ENCODE measurements at regions not wholly inside any gene's neighbourhood (a gene's known extent, or its start where the extent isn't known, plus 50 kb on each side); places are given as distances from the start of the nearest gene placed in this dataset.

DNA sequence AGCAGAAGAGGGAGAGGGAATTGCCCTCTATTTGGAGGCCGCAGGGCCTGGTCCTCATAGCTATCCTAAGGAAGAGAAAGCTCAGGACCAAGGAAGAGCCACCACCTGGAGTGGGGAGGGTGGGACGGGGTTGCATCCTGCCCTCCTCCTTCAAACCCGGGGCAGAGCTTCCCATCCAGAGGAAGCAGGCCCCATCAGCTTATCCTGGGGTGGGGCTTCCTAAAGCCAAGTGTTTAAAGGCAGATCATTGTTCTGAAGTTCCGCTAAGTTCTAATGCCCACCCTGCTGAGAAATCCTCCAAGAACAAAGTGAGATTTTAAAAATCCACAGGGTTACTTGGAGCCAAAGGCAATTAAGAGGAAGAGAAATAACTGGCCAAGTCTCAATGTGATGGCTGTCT, 210.3 kb downstream of the C9orf152 start:
- Histone ChIP-seq H2AFZ (ENCODE audit: low read length) (no peak overlapping the region), H4K20me1 (ENCODE audit: insufficient read depth, low read length) (no peaks in the 10 kb centered on the region), H3K27ac (ENCODE audit: extremely low read length, insufficient read depth, low read length) (no peak overlapping the region), H3K4me3 (replicated peaks in 1 of 3; ENCODE audit: insufficient read depth in 1 of 3, low read depth in 2 of 3, low read length in 3 of 3) (no peak overlapping the region), H3K9ac (ENCODE audit: insufficient read depth, low read depth, low read length) (no peak overlapping the region), H3K36me3 (replicated peaks in 1 of 2; ENCODE audit: control insufficient read depth in 1 of 2, insufficient read depth in 2 of 2, low read length in 2 of 2) (no peaks in the 10 kb centered on the region), H3K27me3 (ENCODE audit: control insufficient read depth in 1 of 2, insufficient read depth in 2 of 2, low read length in 2 of 2) (no peaks in the 10 kb centered on the region), H3K79me2 (ENCODE audit: insufficient read depth, low read length) (no peaks in the 10 kb centered on the region), H3K9me3 (ENCODE audit: low read length) (no peaks in the 10 kb centered on the region), H3K4me2 (ENCODE audit: low read depth, low read length) (no peak overlapping the region), H3K4me1 (ENCODE audit: insufficient read depth, low read length) (no peaks in the 10 kb centered on the region)
- no TSS peak for BruUV-seq (replicated peaks)
- ATAC-seq (no peak), DNase-seq (ENCODE audit: low spot score) (no peak), FAIRE-seq (no peak)
- ChIA-PET POLR2A (no interaction called here), CTCF (ENCODE audit: low intra/inter-chr PET ratio, low total read pairs) (no interaction called here)
- WGBS (ENCODE audit: low lambda C conversion rate) = 39% methylated on average over 4 of the region's 4 CpGs
- TF ChIP-seq PAF1 (CRISPR knock-in tag; IDR thresholded peaks at IDR 0.05) (no peak), ZGPAT (CRISPR knock-in tag; IDR thresholded peaks at IDR 0.05) (no peak), KLF11 (CRISPR knock-in tag; IDR thresholded peaks at IDR 0.05) (no peak), YEATS4 (CRISPR knock-in tag; IDR thresholded peaks at IDR 0.05; ENCODE audit: borderline replicate concordance) (no peak), ZNF740 (CRISPR knock-in tag; IDR thresholded peaks at IDR 0.05) (no peak), ZNF30 (CRISPR knock-in tag; IDR thresholded peaks at IDR 0.05) (no peak), HNF4G (IDR thresholded peaks at IDR 0.05; ENCODE audit: borderline replicate concordance, low read depth, low read length) (no peak), HNF4G (CRISPR knock-in tag; IDR thresholded peaks at IDR 0.05; ENCODE audit: borderline replicate concordance, low read depth) (no peak), ZBTB7B (CRISPR knock-in tag; IDR thresholded peaks at IDR 0.05) (no peak), HNF1B (CRISPR knock-in tag; IDR thresholded peaks at IDR 0.05) (no peak), ZNF761 (CRISPR knock-in tag; conservative IDR thresholded peaks at IDR 0.05) (no peak), HNRNPL (IDR thresholded peaks at IDR 0.05; ENCODE audit: low read depth, low read length) (no peak), NR0B2 (CRISPR knock-in tag; IDR thresholded peaks at IDR 0.05) (no peak), ZNF496 (CRISPR knock-in tag; IDR thresholded peaks at IDR 0.05; ENCODE audit: insufficient replicate concordance) (no peak), ZNF44 (CRISPR knock-in tag; IDR thresholded peaks at IDR 0.05) (no peak)
- TF ChIP-seq, protein P1, sequence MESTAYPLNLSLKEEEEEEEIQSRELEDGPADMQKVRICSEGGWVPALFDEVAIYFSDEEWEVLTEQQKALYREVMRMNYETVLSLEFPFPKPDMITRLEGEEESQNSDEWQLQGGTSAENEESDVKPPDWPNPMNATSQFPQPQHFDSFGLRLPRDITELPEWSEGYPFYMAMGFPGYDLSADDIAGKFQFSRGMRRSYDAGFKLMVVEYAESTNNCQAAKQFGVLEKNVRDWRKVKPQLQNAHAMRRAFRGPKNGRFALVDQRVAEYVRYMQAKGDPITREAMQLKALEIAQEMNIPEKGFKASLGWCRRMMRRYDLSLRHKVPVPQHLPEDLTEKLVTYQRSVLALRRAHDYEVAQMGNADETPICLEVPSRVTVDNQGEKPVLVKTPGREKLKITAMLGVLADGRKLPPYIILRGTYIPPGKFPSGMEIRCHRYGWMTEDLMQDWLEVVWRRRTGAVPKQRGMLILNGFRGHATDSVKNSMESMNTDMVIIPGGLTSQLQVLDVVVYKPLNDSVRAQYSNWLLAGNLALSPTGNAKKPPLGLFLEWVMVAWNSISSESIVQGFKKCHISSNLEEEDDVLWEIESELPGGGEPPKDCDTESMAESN (CRISPR knock-in tag; conservative IDR thresholded peaks at IDR 0.05) = no peak
- in situ Hi-C loops (cut with HindIII; ENCODE audit: extremely low pct_ligation_motif_present, low pct_unique_long_range_greater_than_20kb) = no loop called here
- intact Hi-C loops (cut with micrococcal nuclease; ENCODE audit: unreplicated experiment) = no loop called here
